Large intestine (tissue), 3 donors: ENCODE measurements at regions not wholly inside any gene's neighbourhood (a gene's known extent, or its start where the extent isn't known, plus 50 kb on each side); places are given as distances from the start of the nearest gene placed in this dataset.

ENCODE experiments used
- DNase-seq, 2 donors: peaks; one replicate each; pipeline versions ENCODE4 v3.0.0 to v3.0.0-alpha.2; 2013
- H3K27ac ChIP-seq: one replicate; pipeline ENCODE4 v1.5.1; 2013; ENCODE audit warnings: low read length
- H3K27me3 ChIP-seq: 2 replicates; pipeline ENCODE4 v1.6.1; 2013; ENCODE audit warnings: low read length; ENCODE audit not compliant: control insufficient read depth, insufficient read depth
- H3K36me3 ChIP-seq: 2 replicates; pipeline ENCODE4 v1.6.1; 2013; ENCODE audit warnings: low read length; ENCODE audit not compliant: control insufficient read depth, insufficient read depth
- H3K4me1 ChIP-seq: one replicate; pipeline ENCODE4 v1.6.1; 2013; ENCODE audit warnings: low read length; ENCODE audit not compliant: control insufficient read depth, insufficient read depth
- H3K4me3 ChIP-seq: one replicate; pipeline ENCODE4 v1.5.1; 2013; ENCODE audit warnings: low read length
- H3K9me3 ChIP-seq: one replicate; pipeline ENCODE4 v1.6.1; 2013; ENCODE audit warnings: mild to moderate bottlenecking, low read depth, low read length, moderate library complexity; ENCODE audit not compliant: control insufficient read depth
- WGBS: methylation state at CpG from one replicate; pipeline ENCODE4 v1.1.5; 2013; ENCODE audit warnings: low lambda C conversion rate; ENCODE audit not compliant: insufficient coverage; 5-methylcytosine and 5-hydroxymethylcytosine counted together

DNA sequence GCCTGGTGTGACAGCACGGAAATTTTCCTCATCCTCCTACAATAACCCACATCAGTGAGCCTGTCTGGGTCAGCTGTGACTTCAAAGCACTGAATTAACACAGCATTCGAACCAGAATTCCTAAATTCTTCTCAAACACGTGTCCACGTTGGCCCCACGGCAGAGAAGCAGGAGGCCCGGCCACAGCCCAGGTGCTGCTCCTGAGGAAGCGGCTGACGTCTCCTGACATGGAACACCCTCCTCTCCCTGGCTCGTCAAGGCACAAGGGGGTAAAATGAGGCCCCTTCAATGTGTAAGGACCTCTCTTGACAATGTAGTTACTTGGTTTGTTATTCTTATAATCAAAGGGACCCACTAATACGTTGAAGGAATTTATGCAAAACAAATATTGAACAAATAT is 156.3 kb upstream of the GSC start:
- Histone ChIP-seq H3K4me3 (no peak overlapping the region), H3K4me1 (no peaks in the 10 kb centered on the region), H3K9me3 (no peaks in the 10 kb centered on the region), H3K27ac (no peak overlapping the region), H3K36me3 (no peaks in the 10 kb centered on the region), H3K27me3 (peaks cover 5% of the 10 kb centered on the region)
- DNase-seq, result no peak
- WGBS, result 33% methylated on average over 1 of the region's 10 CpGs

DNA sequence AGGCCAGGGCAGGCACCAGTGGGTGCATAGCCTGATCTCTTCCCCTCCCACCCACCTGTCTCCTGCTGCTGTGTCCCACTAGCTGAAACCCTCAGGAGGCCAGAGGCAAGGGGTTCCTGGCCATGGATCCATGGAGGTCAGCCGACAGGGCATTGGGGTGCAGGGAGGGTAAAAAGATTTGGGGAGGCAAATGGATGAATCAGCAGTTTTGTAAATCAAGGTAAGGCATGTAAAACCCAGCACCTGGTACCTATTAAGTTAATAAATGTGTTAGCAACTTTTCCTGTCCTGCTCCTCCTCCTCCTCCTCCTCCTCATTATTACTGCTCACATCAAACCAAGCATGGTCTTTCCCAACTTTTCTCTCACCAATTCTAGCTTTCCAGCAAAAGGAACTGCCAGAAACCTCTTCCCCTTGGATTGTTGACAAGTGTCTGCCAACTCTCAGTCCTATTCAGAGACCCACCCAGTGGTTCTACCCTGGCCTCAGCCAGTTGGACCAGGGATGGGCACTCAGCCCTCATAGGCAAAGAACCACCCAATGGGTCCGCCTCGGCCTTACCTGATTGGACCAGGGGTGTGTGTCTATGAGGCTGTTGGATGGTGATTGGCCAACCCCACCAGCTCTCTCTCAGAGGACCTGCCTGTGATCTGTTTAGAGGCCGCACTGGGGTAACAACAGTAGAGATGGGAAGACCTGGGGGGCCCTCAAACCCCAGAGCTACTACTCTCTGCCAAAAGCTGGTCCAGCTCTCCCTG is 155.7 kb upstream of the GSC start:
- no peaks in the 10 kb centered on the region for H3K4me1 ChIP-seq
- no CpG with 5 or more reads among the region's 4 CpGs for WGBS
- no peaks in the 10 kb centered on the region for H3K36me3 ChIP-seq
- H3K4me3 ChIP-seq, result no peak overlapping the region
- no peak for DNase-seq
- no peaks in the 10 kb centered on the region for H3K9me3 ChIP-seq
- H3K27ac ChIP-seq, result no peak overlapping the region
- peaks cover 5% of the 10 kb centered on the region for H3K27me3 ChIP-seq

DNA sequence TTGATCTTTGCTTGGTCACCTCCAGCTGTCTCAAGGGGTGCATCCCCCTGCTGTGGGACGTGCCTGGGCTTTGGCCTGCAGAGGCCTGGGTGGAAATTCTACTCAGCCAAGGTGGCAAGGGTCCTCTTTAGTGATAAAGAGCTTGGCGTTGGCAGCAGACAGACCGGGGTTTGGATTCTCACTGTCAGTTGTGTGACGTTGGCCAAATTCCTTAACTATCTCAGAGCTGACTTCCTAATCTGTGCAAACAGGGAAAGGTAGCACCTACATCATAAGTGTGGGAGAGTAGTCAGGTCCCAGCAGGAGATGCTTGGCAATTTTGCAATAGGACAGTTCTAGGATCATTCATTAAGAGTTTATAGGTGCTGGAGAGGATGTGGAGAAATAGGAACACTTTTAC is 154.3 kb upstream of the GSC start:
- H3K4me1 ChIP-seq, result no peaks in the 10 kb centered on the region
- no CpG with 5 or more reads among the region's 4 CpGs for WGBS
- H3K27me3 ChIP-seq, result peaks cover 5% of the 10 kb centered on the region
- DNase-seq, result no peak
- H3K36me3 ChIP-seq, result no peaks in the 10 kb centered on the region
- no peaks in the 10 kb centered on the region for H3K9me3 ChIP-seq
- H3K4me3 ChIP-seq, result no peak overlapping the region
- H3K27ac ChIP-seq, result no peak overlapping the region

DNA sequence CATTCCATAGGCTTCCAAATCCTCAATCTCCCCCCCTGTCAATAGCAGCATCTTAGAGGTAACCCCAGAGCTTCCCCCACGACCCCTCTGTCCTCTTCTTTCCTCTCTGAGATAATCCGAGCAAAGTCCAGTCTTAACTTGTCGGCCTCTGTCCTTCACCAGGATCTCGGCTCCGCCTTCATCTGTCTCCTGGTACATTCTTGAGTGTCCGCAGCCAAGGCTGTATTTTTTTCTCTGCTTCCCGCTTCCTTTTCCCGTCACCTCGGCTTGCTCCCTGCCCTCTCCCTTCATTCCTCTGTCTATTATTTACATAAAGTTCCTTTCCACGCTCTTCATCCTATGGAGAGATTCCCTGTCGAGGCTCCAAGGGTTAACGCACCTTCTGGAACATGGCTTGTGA is 153.9 kb upstream of the GSC start:
- no peaks in the 10 kb centered on the region for H3K36me3 ChIP-seq
- H3K27ac ChIP-seq, result no peak overlapping the region
- no peaks in the 10 kb centered on the region for H3K4me1 ChIP-seq
- peaks cover 5% of the 10 kb centered on the region for H3K27me3 ChIP-seq
- H3K4me3 ChIP-seq, result no peak overlapping the region
- 0% methylated on average over 5 of the region's 12 CpGs for WGBS
- no peaks in the 10 kb centered on the region for H3K9me3 ChIP-seq
- DNase-seq, result peak; percentile 51 to 79

DNA sequence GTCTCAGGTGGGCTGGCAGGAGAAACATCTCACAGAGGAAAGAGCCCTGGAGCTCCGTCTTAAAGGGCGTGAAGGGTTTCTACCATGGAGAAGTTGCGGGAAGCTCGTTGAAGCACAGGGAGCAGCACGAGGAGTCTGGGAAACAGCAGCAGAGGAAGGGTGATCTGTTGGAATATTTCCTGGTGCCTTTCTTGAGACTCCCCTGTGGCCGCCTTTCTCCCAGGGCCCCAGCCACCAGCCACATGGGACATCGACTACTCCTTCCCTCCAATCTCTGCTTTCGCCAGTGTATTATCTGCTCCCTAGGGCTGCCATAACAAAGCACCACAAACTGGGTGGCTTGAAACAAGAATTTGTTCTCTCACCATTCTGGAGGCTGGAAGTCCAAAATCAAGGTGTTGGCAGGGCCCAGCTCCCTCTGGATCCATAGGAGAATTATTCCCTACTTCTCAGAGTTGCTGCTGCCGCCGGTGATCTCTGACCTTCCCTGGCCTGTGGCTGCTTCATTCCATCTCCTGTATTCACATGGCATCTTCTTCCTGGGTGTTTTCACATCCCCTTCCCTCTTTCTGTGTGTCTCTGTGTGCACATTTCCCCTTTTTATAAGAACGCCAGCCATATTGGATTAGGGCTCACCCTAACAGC is 152.8 kb upstream of the GSC start:
- peaks cover 5% of the 10 kb centered on the region for H3K27me3 ChIP-seq
- no peaks in the 10 kb centered on the region for H3K4me1 ChIP-seq
- H3K27ac ChIP-seq, result no peak overlapping the region
- no peak overlapping the region for H3K4me3 ChIP-seq
- no peak for DNase-seq
- 100% methylated on average over 1 of the region's 11 CpGs for WGBS
- H3K9me3 ChIP-seq, result no peaks in the 10 kb centered on the region
- no peaks in the 10 kb centered on the region for H3K36me3 ChIP-seq

DNA sequence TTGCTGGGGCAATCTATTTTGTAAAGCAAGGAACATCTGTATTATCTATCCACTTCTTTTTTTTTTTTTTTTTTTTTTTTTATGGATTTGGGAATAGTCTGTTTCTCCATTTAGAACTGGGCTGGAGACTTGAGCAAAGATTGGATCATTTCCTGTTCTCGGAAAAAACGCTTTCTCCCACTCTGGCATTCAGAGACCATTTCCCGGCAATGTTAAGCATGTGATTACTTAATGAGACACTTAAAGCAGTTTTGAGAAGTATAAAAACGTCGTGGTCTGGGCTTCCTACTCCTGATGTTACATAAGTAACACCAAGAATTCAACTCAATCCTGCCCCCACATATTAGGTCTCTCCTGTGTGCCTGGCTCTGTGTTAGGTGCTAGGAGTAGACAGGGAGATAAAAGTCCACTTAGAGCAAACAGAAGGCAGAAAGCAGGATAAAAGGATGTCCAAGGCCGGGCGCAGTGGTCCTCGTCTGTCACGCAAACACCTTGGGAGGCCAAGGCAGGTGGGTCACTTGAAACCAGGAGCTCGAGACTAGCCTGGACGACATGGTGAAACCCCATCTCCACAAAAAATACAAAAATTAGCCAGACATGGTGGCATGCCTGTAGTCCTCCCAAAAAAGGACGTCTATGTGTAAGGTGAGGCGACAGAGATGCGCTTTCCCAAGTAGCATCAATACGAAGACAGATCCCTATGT is 152.1 kb upstream of the GSC start:
- Histone ChIP-seq H3K27ac (no peak overlapping the region), H3K36me3 (no peaks in the 10 kb centered on the region), H3K4me1 (no peaks in the 10 kb centered on the region), H3K4me3 (no peak overlapping the region), H3K27me3 (peaks cover 5% of the 10 kb centered on the region), H3K9me3 (no peaks in the 10 kb centered on the region)
- DNase-seq, result no peak
- WGBS, result 100% methylated on average over 1 of the region's 15 CpGs

DNA sequence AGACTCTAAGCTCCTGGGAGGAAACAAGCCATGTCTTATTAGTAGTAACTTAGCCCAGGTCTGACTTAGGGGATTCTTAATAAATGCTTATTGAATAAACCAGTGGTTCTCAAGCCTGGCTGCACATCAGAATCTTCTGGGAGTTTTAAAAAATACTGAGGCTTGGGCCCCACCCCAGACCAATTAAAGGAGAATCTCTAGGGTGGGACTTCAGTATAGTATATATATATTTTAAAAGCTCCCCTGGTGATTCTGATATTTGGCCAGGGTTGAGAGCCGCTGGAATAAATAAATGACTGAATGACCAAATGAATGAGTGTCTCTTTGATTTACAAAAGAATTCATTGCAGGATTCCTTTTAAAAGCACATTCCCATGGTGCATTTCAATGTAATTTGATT is 151.5 kb upstream of the GSC start:
- Histone ChIP-seq H3K27me3 (peaks cover 5% of the 10 kb centered on the region), H3K36me3 (no peaks in the 10 kb centered on the region), H3K9me3 (no peaks in the 10 kb centered on the region), H3K27ac (no peak overlapping the region), H3K4me3 (no peak overlapping the region), H3K4me1 (no peaks in the 10 kb centered on the region)
- no peak for DNase-seq
- WGBS, result 100% methylated on average over 1 of the region's 1 CpG

DNA sequence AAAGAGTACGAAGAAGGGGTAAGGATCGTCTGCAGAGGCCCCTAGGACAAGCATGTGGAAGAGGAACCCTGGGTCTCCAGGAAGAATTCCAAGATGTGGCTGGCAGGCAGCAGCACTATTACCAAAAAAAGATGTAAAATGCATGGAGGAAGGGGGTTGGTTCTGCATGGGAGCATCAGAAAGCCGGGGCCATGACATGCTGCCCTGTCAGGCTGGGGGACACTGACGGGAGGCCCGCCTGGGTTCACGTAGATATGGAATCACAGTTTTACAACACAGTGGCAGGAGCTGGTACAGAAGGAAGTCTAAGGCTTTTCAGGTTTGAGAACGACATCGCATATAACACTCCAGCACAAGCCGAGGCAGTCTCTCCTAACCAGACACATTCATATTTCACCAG is 150.0 kb upstream of the GSC start:
- DNase-seq, result no peak
- no peaks in the 10 kb centered on the region for H3K9me3 ChIP-seq
- no peaks in the 10 kb centered on the region for H3K36me3 ChIP-seq
- WGBS, result no CpG with 5 or more reads among the region's 9 CpGs
- no peak overlapping the region for H3K4me3 ChIP-seq
- no peaks in the 10 kb centered on the region for H3K4me1 ChIP-seq
- peaks cover 5% of the 10 kb centered on the region for H3K27me3 ChIP-seq
- H3K27ac ChIP-seq, result no peak overlapping the region

DNA sequence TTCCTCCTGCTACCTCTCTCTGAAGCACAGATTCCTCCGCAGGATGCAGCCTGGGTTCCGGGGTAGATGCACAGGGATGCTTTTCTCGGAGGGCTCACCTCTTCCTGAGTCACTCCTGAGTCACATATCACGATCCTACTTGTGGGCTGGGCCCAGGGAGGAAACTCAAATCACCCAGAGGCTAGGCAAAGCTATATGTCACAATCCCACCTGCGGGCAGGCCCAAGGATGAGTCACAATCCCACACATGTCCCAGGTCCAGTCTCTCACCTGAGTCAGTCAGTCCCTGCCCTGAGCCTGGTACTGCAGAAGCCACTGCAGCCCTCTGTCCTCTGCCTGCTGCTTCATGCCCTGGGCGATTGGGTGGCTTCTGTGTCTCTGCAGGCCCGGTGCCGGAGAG is 149.0 kb upstream of the GSC start:
- WGBS, result no CpG with 5 or more reads among the region's 8 CpGs
- Histone ChIP-seq H3K4me3 (no peak overlapping the region), H3K36me3 (no peaks in the 10 kb centered on the region), H3K27me3 (peaks cover 5% of the 10 kb centered on the region), H3K27ac (no peak overlapping the region), H3K4me1 (no peaks in the 10 kb centered on the region), H3K9me3 (no peaks in the 10 kb centered on the region)
- DNase-seq, result no peak

DNA sequence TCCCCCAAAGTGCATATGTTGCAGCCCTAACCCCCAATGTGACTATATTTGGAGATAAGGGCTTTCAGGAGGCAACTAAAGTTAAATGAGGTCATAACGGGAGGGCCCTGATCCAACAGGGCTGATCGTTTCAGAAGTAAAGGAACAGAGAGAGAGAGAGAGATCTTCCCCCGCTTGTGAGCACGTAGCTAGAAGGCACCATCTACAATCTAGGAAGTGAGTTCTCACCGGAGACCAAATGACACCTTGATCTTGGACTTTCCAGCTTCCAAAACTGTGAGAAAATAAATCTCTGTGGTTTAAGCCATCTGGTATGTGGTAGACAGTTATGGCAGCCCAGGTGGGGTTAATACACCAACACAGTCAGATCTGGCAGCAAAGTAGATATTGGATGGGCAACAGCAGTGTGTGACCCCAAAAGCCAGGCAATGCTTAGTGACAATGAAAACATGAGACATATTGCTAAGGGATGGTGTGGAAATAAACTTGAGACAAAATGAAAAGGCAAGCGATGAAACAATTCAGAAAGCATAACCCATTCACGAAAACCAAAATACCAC is 147.2 kb upstream of the GSC start:
- Histone ChIP-seq H3K27ac (no peak overlapping the region), H3K4me3 (no peak overlapping the region), H3K36me3 (no peaks in the 10 kb centered on the region), H3K27me3 (no peaks in the 10 kb centered on the region), H3K9me3 (no peaks in the 10 kb centered on the region), H3K4me1 (no peaks in the 10 kb centered on the region)
- 100% methylated on average over 1 of the region's 7 CpGs for whole genome bisulfite sequencing
- no peak for DNase-seq
